ENCODE measurements at regions not wholly inside any gene's neighbourhood (a gene's known extent, or its start where the extent isn't known, plus 50 kb on each side); places are given as distances from the start of the nearest gene placed in this dataset.

DNA sequence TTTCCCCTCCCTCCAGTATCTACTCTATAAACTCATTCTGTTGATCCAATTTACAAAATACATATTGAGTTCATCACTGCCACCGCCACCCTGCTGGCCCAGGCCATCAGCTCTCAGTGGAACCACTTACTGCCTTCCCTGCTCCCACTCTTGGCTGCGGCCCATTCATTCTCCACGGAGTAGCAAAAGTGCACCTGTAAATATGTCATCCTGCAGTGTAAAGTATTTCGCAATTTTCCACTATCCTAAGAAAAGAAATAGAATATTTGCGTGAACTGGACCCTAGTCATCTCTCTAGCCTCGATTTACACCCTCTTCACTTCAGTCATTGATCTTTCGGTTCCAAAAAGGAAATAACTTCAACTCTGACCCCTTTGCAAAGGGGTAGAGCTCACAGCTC is 258.3 kb upstream of the TFAP2D start:
- TF ChIP-seq, protein P1, sequence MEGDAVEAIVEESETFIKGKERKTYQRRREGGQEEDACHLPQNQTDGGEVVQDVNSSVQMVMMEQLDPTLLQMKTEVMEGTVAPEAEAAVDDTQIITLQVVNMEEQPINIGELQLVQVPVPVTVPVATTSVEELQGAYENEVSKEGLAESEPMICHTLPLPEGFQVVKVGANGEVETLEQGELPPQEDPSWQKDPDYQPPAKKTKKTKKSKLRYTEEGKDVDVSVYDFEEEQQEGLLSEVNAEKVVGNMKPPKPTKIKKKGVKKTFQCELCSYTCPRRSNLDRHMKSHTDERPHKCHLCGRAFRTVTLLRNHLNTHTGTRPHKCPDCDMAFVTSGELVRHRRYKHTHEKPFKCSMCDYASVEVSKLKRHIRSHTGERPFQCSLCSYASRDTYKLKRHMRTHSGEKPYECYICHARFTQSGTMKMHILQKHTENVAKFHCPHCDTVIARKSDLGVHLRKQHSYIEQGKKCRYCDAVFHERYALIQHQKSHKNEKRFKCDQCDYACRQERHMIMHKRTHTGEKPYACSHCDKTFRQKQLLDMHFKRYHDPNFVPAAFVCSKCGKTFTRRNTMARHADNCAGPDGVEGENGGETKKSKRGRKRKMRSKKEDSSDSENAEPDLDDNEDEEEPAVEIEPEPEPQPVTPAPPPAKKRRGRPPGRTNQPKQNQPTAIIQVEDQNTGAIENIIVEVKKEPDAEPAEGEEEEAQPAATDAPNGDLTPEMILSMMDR (conservative IDR thresholded peaks at IDR 0.05; ENCODE audit: low read depth, low read length) = no peak
- no peak for TF ChIP-seq EZH2 (IDR thresholded peaks at IDR 0.05; ENCODE audit: borderline replicate concordance, low read depth, low read length, poor library complexity, severe bottlenecking)

All from A673 (cell line).